ENCODE measurements at regions not wholly inside any gene's neighbourhood (a gene's known extent, or its start where the extent isn't known, plus 50 kb on each side); places are given as distances from the start of the nearest gene placed in this dataset.

GRCh38 chr11:15861256-15861655, 495.1 kb downstream of the SOX6 start:
- TF ChIP-seq POLR2A (IDR thresholded peaks at IDR 0.05) (no peak), POLR2AphosphoS5 (IDR thresholded peaks at IDR 0.05) (no peak), EP300 (IDR thresholded peaks at IDR 0.05) (no peak)
- TF ChIP-seq, protein P1, sequence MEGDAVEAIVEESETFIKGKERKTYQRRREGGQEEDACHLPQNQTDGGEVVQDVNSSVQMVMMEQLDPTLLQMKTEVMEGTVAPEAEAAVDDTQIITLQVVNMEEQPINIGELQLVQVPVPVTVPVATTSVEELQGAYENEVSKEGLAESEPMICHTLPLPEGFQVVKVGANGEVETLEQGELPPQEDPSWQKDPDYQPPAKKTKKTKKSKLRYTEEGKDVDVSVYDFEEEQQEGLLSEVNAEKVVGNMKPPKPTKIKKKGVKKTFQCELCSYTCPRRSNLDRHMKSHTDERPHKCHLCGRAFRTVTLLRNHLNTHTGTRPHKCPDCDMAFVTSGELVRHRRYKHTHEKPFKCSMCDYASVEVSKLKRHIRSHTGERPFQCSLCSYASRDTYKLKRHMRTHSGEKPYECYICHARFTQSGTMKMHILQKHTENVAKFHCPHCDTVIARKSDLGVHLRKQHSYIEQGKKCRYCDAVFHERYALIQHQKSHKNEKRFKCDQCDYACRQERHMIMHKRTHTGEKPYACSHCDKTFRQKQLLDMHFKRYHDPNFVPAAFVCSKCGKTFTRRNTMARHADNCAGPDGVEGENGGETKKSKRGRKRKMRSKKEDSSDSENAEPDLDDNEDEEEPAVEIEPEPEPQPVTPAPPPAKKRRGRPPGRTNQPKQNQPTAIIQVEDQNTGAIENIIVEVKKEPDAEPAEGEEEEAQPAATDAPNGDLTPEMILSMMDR (IDR thresholded peaks at IDR 0.05) = no peak
